ENCODE measurements at regions not wholly inside any gene's neighbourhood (a gene's known extent, or its start where the extent isn't known, plus 50 kb on each side); places are given as distances from the start of the nearest gene placed in this dataset.

DNA sequence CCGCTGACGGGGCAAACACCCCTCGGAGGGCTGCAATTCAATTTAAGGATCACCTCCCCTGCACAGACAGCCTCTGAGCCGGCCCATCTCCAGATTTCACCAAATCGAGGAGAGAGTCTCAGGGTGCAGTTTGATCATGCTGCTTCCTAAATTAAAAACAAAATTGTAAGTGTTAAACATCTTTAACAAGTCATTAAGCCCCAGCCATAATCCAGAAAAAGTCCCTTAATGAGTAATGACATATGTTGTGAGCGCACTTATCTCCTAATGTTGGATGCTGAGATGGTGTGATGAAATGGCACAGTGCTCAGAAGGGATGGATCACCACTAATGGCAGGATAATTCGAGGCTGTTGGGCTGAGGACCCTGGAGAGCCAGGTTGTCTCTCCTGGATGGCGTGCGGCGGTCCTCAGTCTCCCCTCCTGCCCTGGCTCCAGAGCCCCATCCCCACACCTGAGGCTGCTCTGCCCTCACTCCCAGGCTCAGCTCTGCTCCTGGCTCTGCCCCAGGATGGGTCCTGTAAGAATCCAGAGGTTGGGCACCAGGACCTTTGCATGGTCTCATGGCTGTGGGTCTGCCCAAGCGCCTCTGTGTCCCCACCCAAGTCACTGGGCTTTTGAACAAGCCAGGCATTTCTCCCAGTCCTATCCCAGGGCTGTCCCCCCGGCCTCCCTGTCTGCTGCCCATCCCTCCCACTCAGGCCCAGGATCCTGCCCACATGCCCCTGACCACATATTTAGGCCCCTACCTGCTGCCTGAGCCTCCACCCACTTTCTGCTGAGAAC is 224.4 kb upstream of the POU3F1 start:
- Histone ChIP-seq H3K36me3 (ENCODE audit: insufficient read depth, low read length) (no peaks in the 10 kb centered on the region), H3K9me3 (replicated peaks; ENCODE audit: low read length) (no peaks in the 10 kb centered on the region), H3K9ac (ENCODE audit: low read depth, low read length) (no peak overlapping the region), H3K4me3 (ENCODE audit: low read length) (no peak overlapping the region), H3K4me2 (ENCODE audit: low read length) (no peak overlapping the region), H3K4me1 (ENCODE audit: control insufficient read depth, insufficient read depth, low read length) (no peaks in the 10 kb centered on the region), H3K27me3 (ENCODE audit: control insufficient read depth, insufficient read depth, low read length) (peaks cover 20% of the 10 kb centered on the region)

GRCh38 chr1:38269923-38270848 is 223.6 kb upstream of the POU3F1 start:
- H3K4me2 ChIP-seq (ENCODE audit: low read length) = no peak overlapping the region
- H3K4me3 ChIP-seq (ENCODE audit: low read length) = no peak overlapping the region
- H3K9ac ChIP-seq (ENCODE audit: low read depth, low read length) = no peak overlapping the region
- peaks cover 20% of the 10 kb centered on the region for H3K27me3 ChIP-seq (ENCODE audit: control insufficient read depth, insufficient read depth, low read length)
- no peaks in the 10 kb centered on the region for H3K36me3 ChIP-seq (ENCODE audit: insufficient read depth, low read length)
- no peaks in the 10 kb centered on the region for H3K4me1 ChIP-seq (ENCODE audit: control insufficient read depth, insufficient read depth, low read length)
- H3K9me3 ChIP-seq (replicated peaks; ENCODE audit: low read length) = no peaks in the 10 kb centered on the region

DNA sequence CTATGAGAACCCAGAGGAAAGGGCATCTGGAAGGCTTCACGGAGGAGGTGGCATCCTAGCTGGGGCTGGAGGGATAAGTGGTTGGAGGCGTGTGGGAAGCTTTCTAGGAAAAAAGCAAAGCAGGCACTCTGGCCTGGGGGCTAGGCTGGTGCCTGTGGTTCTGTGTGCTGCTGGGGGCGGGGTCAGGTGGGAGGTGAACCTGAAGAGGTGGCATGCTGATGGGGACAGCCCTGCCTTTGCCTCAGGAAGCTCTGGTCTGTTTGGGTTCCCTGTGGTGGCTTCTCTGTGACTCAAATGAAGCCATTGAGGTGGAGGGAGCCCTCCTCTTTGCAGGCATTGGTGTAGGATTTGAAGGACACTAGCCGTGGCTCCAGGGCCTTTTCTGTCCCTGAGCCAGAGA is 221.6 kb upstream of the POU3F1 start:
- Histone ChIP-seq H3K4me3 (ENCODE audit: low read length) (no peak overlapping the region), H3K4me2 (ENCODE audit: low read length) (no peak overlapping the region), H3K9ac (ENCODE audit: low read depth, low read length) (no peak overlapping the region), H3K9me3 (replicated peaks; ENCODE audit: low read length) (no peaks in the 10 kb centered on the region), H3K27me3 (ENCODE audit: control insufficient read depth, insufficient read depth, low read length) (peaks cover 17% of the 10 kb centered on the region), H3K4me1 (ENCODE audit: control insufficient read depth, insufficient read depth, low read length) (no peaks in the 10 kb centered on the region), H3K36me3 (ENCODE audit: insufficient read depth, low read length) (no peaks in the 10 kb centered on the region)

DNA sequence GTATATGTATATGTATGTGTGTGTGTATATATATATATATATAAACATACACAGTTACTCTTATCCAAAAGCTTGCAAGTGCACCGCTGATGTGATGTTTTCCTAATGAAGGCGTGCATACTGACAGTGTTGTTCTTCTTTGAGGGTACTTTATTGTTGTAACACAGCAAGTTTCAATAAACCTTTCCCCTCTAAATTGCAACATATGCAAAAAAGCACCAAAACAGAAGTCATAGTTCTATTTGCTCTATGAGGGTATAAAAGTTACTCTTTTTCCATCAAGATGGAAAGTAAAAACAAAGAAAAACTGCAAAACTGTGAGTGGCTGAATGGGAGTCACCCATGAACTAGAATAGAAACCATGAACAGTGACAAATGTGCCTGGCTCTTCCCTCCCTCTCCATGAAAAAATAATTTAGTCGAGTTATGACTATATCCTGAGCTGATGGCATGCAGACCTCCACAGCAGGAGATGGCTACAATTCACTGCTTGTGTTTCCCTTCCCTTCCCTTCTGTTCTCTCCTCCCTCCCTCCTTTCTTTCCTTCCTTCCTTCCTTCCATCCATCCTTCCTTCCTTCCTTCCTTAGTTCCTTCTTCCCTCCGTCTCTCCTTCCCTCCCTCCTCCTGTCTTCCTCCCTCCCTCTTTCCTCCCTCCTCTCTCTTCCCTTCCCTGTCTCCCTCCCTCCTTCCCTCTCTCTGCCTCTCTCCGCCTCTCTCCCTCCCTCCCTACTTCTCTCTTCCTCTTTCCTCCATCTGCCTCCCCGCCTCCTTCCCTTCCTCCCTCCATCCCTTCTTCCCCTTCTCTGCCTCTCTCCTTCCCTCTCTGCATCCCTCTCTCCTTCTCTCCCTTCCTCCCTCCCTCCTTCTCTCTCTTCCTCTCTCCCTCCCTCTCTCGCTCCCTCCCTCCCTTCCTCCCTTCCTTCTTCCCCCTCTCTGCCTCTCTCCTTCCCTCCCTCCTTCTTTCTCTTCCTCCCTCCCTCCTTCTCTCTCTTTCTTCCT is 220.7 kb upstream of the POU3F1 start:
- no peak overlapping the region for H3K9ac ChIP-seq (ENCODE audit: low read depth, low read length)
- peaks cover 12% of the 10 kb centered on the region for H3K27me3 ChIP-seq (ENCODE audit: control insufficient read depth, insufficient read depth, low read length)

GRCh38 chr1:38266197-38266520 is 219.6 kb upstream of the POU3F1 start:
- no peak overlapping the region for H3K4me3 ChIP-seq (ENCODE audit: low read length)
- peaks cover 8% of the 10 kb centered on the region for H3K27me3 ChIP-seq (ENCODE audit: control insufficient read depth, insufficient read depth, low read length)
- H3K4me2 ChIP-seq (ENCODE audit: low read length) = no peak overlapping the region
- H3K9me3 ChIP-seq (replicated peaks; ENCODE audit: low read length) = no peaks in the 10 kb centered on the region
- H3K36me3 ChIP-seq (ENCODE audit: insufficient read depth, low read length) = no peaks in the 10 kb centered on the region
- H3K9ac ChIP-seq (ENCODE audit: low read depth, low read length) = no peak overlapping the region
- H3K4me1 ChIP-seq (ENCODE audit: control insufficient read depth, insufficient read depth, low read length) = no peaks in the 10 kb centered on the region

More for the DNA sequence above, 220.7 kb upstream of the POU3F1 start:
- H3K36me3 ChIP-seq (ENCODE audit: insufficient read depth, low read length) = no peaks in the 10 kb centered on the region
- no peaks in the 10 kb centered on the region for H3K9me3 ChIP-seq (replicated peaks; ENCODE audit: low read length)
- H3K4me1 ChIP-seq (ENCODE audit: control insufficient read depth, insufficient read depth, low read length) = no peaks in the 10 kb centered on the region
- H3K4me2 ChIP-seq (ENCODE audit: low read length) = no peak overlapping the region
- no peak overlapping the region for H3K4me3 ChIP-seq (ENCODE audit: low read length)

DNA sequence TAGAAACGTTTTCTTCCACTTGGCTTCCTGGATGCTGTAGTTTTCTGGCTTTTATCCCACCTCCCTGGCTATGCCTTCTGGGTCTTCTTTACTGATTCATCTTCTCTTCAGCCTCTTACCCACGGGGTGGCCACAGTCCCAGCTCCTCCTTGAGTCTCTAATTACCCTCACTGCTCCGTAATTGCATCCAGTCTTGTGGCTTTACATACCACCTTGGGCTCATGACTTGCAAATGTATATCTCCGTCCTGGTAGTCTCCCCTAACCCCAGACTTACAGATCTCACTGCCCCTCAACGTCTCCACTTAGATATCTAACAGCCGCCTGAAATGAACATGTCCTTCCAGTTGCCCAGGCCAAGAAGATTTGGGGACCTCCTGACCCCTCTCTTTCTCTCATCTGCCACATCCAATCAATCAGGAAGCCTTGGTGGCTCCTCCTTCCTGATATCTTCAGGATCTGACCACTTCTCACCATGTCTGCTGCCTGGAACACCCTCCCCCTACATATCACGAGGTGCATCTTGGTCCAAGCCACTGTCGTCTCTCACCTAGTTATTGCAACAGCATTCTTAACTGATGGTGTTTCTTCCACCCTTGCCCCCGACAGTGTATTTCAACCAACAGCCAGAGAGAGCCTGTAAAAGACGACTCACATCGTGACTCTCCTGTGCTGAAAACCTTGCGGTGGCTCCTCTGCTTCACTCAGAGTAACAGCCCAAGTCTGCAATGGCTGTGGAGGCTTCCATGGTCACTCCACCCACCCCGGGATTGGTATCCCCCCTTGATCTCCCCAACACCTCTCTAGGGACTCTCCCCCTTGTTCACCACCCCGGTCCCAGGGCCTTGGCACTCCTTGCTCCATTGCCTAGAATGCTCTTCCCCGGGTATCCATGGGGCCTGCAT is 219.0 kb upstream of the POU3F1 start:
- no peak overlapping the region for H3K4me3 ChIP-seq (ENCODE audit: low read length)
- H3K36me3 ChIP-seq (ENCODE audit: insufficient read depth, low read length) = no peaks in the 10 kb centered on the region
- no peak overlapping the region for H3K9ac ChIP-seq (ENCODE audit: low read depth, low read length)

DNA sequence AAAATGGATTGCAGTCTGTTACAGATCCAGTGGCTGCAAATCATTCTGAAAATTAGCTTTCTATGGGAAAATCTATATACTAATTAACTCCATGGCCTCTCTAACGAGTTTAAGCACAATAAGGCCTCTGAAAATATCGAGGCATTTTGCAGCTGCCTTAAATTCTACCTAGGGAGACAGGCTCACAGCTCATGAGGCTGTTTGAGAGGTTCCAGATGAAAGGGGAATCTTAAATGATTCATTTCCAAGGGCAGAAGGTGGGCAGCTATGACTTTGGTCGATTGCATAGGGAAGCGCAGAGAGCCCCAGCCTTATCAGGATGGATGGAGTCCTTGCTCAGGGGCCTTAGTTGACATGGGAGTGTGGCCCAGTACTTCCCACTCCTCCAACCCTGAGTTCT is 216.8 kb upstream of the POU3F1 start:
- Histone ChIP-seq H3K9me3 (replicated peaks; ENCODE audit: low read length) (no peaks in the 10 kb centered on the region), H3K4me1 (ENCODE audit: control insufficient read depth, insufficient read depth, low read length) (no peaks in the 10 kb centered on the region), H3K4me3 (ENCODE audit: low read length) (no peak overlapping the region), H3K4me2 (ENCODE audit: low read length) (no peak overlapping the region), H3K9ac (ENCODE audit: low read depth, low read length) (no peak overlapping the region), H3K27me3 (ENCODE audit: control insufficient read depth, insufficient read depth, low read length) (peaks cover 11% of the 10 kb centered on the region), H3K36me3 (ENCODE audit: insufficient read depth, low read length) (no peaks in the 10 kb centered on the region)

More for the DNA sequence above, 219.0 kb upstream of the POU3F1 start:
- Histone ChIP-seq H3K9me3 (replicated peaks; ENCODE audit: low read length) (no peaks in the 10 kb centered on the region), H3K4me2 (ENCODE audit: low read length) (no peak overlapping the region), H3K27me3 (ENCODE audit: control insufficient read depth, insufficient read depth, low read length) (peaks cover 8% of the 10 kb centered on the region), H3K4me1 (ENCODE audit: control insufficient read depth, insufficient read depth, low read length) (no peaks in the 10 kb centered on the region)

DNA sequence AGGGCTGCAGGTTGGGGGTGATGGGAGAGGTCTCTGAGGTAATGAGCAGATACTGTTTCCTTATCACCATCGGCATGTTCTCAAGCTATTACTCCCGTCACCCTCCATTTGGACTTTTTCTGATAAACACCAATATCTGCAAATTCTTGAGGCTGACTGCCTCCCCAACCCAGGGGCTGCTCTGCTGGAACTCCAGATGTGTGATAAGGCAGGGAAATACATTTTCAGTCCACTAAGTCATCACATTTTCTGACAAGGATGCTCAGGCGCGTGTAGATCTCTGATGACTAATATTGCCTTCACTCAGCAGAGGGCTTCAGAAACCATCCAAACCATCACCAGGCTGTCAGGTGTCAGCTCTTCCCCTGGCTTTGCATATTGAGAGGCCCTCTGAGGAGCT is 215.0 kb upstream of the POU3F1 start:
- peaks cover 18% of the 10 kb centered on the region for H3K27me3 ChIP-seq (ENCODE audit: control insufficient read depth, insufficient read depth, low read length)
- no peaks in the 10 kb centered on the region for H3K9me3 ChIP-seq (replicated peaks; ENCODE audit: low read length)

GRCh38 chr1:38258085-38258627 is 211.6 kb upstream of the POU3F1 start:
- H3K4me2 ChIP-seq (ENCODE audit: low read length) = no peak overlapping the region
- H3K27me3 ChIP-seq (ENCODE audit: control insufficient read depth, insufficient read depth, low read length) = peaks cover 26% of the 10 kb centered on the region
- no peaks in the 10 kb centered on the region for H3K4me1 ChIP-seq (ENCODE audit: control insufficient read depth, insufficient read depth, low read length)
- no peaks in the 10 kb centered on the region for H3K36me3 ChIP-seq (ENCODE audit: insufficient read depth, low read length)
- no peaks in the 10 kb centered on the region for H3K9me3 ChIP-seq (replicated peaks; ENCODE audit: low read length)
- no peak overlapping the region for H3K9ac ChIP-seq (ENCODE audit: low read depth, low read length)
- no peak overlapping the region for H3K4me3 ChIP-seq (ENCODE audit: low read length)

More for the DNA sequence above, 215.0 kb upstream of the POU3F1 start:
- no peak overlapping the region for H3K4me2 ChIP-seq (ENCODE audit: low read length)
- no peaks in the 10 kb centered on the region for H3K36me3 ChIP-seq (ENCODE audit: insufficient read depth, low read length)
- H3K4me1 ChIP-seq (ENCODE audit: control insufficient read depth, insufficient read depth, low read length) = no peaks in the 10 kb centered on the region
- H3K4me3 ChIP-seq (ENCODE audit: low read length) = no peak overlapping the region
- no peak overlapping the region for H3K9ac ChIP-seq (ENCODE audit: low read depth, low read length)

GRCh38 chr1:38257374-38257773 is 210.8 kb upstream of the POU3F1 start:
- no peaks in the 10 kb centered on the region for H3K4me1 ChIP-seq (ENCODE audit: control insufficient read depth, insufficient read depth, low read length)

More at GRCh38 chr1:38257374-38257773, 210.8 kb upstream of the POU3F1 start:
- Histone ChIP-seq H3K27me3 (ENCODE audit: control insufficient read depth, insufficient read depth, low read length) (peaks cover 29% of the 10 kb centered on the region), H3K4me2 (ENCODE audit: low read length) (no peak overlapping the region), H3K4me3 (ENCODE audit: low read length) (no peak overlapping the region), H3K9ac (ENCODE audit: low read depth, low read length) (no peak overlapping the region), H3K36me3 (ENCODE audit: insufficient read depth, low read length) (no peaks in the 10 kb centered on the region), H3K9me3 (replicated peaks; ENCODE audit: low read length) (no peaks in the 10 kb centered on the region)
